Loucy (cell line): ENCODE measurements at regions not wholly inside any gene's neighbourhood (a gene's known extent, or its start where the extent isn't known, plus 50 kb on each side); places are given as distances from the start of the nearest gene placed in this dataset.

Source experiments
- EZH2phosphoT487 ChIP-seq: fragments of 200-600 bp; IDR thresholded peaks from 2 replicates; pipeline ENCODE4 v1.6.1; 2018; ENCODE audit warnings: antibody characterized with exemption, mild to moderate bottlenecking, moderate library complexity, borderline replicate concordance
- TF ChIP-seq, protein P1 (sequence below): fragments of 200-600 bp; sonication (generic); conservative IDR thresholded peaks from 2 replicates; pipeline ENCODE4 v1.5.1; 2014; ENCODE audit warnings: mild to moderate bottlenecking, antibody characterized with exemption, low read length

DNA sequence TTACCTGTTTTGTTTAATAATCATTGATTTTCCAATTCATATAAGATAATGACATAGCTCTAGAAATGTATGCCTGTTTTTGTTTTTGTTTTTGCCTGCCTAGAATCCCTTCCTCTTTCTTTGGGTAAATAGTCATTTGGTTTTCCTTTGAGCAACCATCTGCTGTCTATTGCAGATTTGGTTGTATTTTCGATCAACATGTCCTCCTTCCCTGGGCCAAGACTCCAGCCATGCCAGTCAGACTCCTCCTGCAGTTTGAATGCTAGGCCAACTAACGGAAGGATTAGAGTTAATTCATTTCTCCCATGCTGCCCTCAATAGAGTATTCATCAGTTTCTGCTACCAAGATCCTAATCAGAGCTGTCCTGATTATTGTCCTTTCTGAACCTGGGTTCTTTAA is 67.1 kb downstream of the MAIP1 start:
- TF ChIP-seq, protein P1, sequence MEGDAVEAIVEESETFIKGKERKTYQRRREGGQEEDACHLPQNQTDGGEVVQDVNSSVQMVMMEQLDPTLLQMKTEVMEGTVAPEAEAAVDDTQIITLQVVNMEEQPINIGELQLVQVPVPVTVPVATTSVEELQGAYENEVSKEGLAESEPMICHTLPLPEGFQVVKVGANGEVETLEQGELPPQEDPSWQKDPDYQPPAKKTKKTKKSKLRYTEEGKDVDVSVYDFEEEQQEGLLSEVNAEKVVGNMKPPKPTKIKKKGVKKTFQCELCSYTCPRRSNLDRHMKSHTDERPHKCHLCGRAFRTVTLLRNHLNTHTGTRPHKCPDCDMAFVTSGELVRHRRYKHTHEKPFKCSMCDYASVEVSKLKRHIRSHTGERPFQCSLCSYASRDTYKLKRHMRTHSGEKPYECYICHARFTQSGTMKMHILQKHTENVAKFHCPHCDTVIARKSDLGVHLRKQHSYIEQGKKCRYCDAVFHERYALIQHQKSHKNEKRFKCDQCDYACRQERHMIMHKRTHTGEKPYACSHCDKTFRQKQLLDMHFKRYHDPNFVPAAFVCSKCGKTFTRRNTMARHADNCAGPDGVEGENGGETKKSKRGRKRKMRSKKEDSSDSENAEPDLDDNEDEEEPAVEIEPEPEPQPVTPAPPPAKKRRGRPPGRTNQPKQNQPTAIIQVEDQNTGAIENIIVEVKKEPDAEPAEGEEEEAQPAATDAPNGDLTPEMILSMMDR, result no peak
- TF ChIP-seq EZH2phosphoT487, result no peak
